Tibial nerve (tissue), 4 donors: ENCODE measurements at regions not wholly inside any gene's neighbourhood (a gene's known extent, or its start where the extent isn't known, plus 50 kb on each side); places are given as distances from the start of the nearest gene placed in this dataset.

Experiments used
- EP300 ChIP-seq, 2 donors: sonication (generic); formaldehyde crosslinking; IDR thresholded peaks; one replicate each; pipeline ENCODE4 v1.6.1; 2017; ENCODE audit warnings: antibody characterized with exemption in 2 of 2, mild to moderate bottlenecking in 1 of 2
- POLR2A ChIP-seq, 2 donors: fragments of 450-650 bp; IDR thresholded peaks; one replicate each; pipeline ENCODE4 v1.6.1; 2017; ENCODE audit warnings: antibody characterized with exemption in 2 of 2, mild to moderate bottlenecking in 2 of 2, moderate library complexity in 2 of 2
- TF ChIP-seq, protein P1 (sequence below), 5 experiments: fragments of 200-600 bp in 3 of 5; fragments of 450-650 bp in 2 of 5; sonication (generic) in 3 of 5; IDR thresholded peaks; one replicate each; pipeline ENCODE4 v1.5.1; 2016 to 2019; ENCODE audit warnings: antibody characterized with exemption in 5 of 5, mild to moderate bottlenecking in 3 of 5, moderate library complexity in 2 of 5

DNA sequence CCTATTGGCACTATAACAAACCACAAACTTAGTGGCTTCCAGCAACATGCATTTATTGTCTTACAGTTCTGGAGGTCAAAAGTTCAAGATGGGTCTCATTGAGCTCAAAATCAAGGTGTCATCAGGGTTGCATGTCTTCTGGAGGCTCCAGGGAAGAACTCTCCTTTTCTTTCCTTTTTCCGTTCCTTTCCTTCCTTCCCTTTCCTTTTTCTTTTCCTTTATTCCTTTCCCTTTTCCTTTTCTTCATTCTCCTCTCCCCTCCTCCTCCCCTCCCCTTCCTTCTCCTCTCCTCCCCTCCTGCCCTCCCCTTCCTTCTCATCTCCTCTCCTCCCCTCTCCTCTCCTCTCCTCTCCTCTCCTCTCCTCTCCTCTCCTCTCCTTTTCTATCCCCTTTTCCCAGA, 460.2 kb upstream of the CDH4 start:
- TF ChIP-seq, protein P1, sequence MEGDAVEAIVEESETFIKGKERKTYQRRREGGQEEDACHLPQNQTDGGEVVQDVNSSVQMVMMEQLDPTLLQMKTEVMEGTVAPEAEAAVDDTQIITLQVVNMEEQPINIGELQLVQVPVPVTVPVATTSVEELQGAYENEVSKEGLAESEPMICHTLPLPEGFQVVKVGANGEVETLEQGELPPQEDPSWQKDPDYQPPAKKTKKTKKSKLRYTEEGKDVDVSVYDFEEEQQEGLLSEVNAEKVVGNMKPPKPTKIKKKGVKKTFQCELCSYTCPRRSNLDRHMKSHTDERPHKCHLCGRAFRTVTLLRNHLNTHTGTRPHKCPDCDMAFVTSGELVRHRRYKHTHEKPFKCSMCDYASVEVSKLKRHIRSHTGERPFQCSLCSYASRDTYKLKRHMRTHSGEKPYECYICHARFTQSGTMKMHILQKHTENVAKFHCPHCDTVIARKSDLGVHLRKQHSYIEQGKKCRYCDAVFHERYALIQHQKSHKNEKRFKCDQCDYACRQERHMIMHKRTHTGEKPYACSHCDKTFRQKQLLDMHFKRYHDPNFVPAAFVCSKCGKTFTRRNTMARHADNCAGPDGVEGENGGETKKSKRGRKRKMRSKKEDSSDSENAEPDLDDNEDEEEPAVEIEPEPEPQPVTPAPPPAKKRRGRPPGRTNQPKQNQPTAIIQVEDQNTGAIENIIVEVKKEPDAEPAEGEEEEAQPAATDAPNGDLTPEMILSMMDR (IDR thresholded peaks at IDR 0.05), result no peak
- TF ChIP-seq POLR2A (IDR thresholded peaks at IDR 0.05) (no peak), EP300 (IDR thresholded peaks at IDR 0.05) (no peak)
